ENCODE measurements at regions not wholly inside any gene's neighbourhood (a gene's known extent, or its start where the extent isn't known, plus 50 kb on each side); places are given as distances from the start of the nearest gene placed in this dataset.

DNA sequence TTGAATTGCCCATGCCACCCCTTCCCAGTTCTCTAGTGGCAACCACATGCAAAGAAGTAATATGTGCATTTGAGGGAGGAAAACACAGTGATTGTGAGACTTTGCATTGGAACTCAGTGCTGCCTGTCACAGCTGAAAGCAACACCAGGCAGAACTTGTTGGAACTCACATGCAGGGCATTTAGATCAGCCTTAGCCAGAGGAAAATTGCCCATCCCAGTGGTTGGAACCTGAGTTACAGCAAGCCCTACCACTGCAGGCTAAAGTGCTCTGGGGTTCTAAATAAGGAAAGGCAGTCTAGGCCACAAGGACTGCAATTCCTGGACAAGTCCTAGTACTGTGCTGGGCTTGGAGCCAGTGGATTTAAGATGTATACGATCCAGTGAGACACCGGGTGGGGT is 245.3 kb upstream of the UFL1 start:
- Mint-ChIP-seq H3K4me3 (no peak overlapping the region), H3K9me3 (peaks cover 4% of the 10 kb centered on the region), H3K36me3 (no peaks in the 10 kb centered on the region), H3K27me3 (no peaks in the 10 kb centered on the region), H3K4me1 (no peaks in the 10 kb centered on the region), H3K27ac (no peak overlapping the region)
- no peak for ATAC-seq

DNA sequence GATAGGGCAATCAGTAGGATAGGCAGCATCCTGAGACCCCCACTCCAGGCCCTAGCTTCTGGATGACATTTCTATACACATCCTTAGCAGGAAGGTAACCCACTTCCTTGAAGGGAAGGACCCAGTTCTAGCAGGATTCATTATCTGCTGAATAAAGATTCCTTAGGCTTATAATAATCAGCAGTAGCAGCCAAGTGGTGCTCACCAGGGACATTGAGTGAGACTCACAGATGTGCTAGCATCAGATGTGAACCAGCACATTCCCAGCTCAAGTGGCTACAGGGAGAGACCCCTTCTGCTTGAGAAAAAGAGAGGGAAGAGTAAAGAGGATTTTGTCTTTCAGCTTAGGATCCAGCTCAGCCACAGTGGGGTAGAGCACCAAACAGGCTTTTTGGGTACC is 244.8 kb upstream of the UFL1 start:
- Mint-ChIP-seq H3K27me3 (no peaks in the 10 kb centered on the region), H3K36me3 (no peaks in the 10 kb centered on the region), H3K4me1 (no peaks in the 10 kb centered on the region), H3K4me3 (no peak overlapping the region), H3K27ac (no peak overlapping the region), H3K9me3 (peaks cover 4% of the 10 kb centered on the region)
- no peak for ATAC-seq

GRCh38 chr6:96279084-96279483 is 242.5 kb upstream of the UFL1 start:
- Mint-ChIP-seq H3K27me3 (no peaks in the 10 kb centered on the region), H3K9me3 (no peaks in the 10 kb centered on the region), H3K4me3 (no peak overlapping the region), H3K36me3 (no peaks in the 10 kb centered on the region), H3K4me1 (no peaks in the 10 kb centered on the region), H3K27ac (no peak overlapping the region)
- no peak for ATAC-seq

DNA sequence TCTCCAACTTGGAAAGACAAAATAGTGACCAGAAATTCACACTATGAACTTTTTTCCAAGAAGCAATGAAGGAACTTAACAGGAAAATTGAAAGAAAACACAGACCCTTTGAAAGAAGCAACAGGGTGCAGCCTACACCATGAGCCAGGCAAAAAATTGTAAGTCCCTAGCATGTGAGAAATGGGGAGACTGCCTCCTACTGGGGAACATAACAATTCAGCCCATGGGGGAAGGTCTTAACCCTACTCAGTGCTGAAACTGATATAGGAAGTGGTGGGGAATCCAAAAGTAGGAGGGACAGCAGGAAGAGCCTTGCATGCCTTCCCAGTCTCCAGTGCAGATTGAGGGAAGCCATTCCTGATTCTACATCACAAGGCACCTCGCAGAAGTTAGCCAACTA is 235.1 kb upstream of the UFL1 start:
- no peak overlapping the region for H3K27ac Mint-ChIP-seq
- no peaks in the 10 kb centered on the region for H3K9me3 Mint-ChIP-seq
- H3K27me3 Mint-ChIP-seq: no peaks in the 10 kb centered on the region
- peak; percentile 12 for ATAC-seq
- no peaks in the 10 kb centered on the region for H3K4me1 Mint-ChIP-seq
- H3K4me3 Mint-ChIP-seq: no peak overlapping the region
- no peaks in the 10 kb centered on the region for H3K36me3 Mint-ChIP-seq

- H3K4me3 Mint-ChIP-seq: no peak overlapping the region
- no peak for ATAC-seq
- H3K9me3 Mint-ChIP-seq: no peaks in the 10 kb centered on the region
- H3K27ac Mint-ChIP-seq: no peak overlapping the region
- H3K4me1 Mint-ChIP-seq: no peaks in the 10 kb centered on the region
- no peaks in the 10 kb centered on the region for H3K27me3 Mint-ChIP-seq
- no peaks in the 10 kb centered on the region for H3K36me3 Mint-ChIP-seq
Observed at GRCh38 chr6:96299525-96299924, 222.1 kb upstream of the UFL1 start.

GRCh38 chr6:96301023-96301422 is 220.6 kb upstream of the UFL1 start:
- Mint-ChIP-seq H3K36me3 (no peaks in the 10 kb centered on the region), H3K4me1 (no peaks in the 10 kb centered on the region), H3K9me3 (no peaks in the 10 kb centered on the region), H3K27me3 (no peaks in the 10 kb centered on the region), H3K4me3 (no peak overlapping the region), H3K27ac (no peak overlapping the region)
- no peak for ATAC-seq

DNA sequence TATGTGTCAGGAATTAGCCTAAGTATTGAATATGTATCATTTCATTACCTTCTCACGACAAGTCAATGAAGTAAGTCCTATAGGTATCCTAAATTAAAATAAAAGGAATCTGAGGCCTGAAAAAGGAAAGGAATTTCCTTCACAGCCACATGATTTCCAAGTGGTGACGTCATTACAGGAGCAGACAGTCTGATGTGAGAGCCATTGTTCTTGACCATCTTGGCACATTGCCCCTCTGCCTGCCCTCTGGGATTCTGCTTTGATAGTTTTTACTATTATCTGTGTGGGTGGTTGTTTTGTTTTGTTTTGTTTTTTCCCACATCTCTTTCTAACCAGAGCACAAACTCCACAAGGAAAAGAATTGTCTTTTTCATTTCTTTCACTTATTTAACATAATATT is 219.8 kb upstream of the UFL1 start:
- Mint-ChIP-seq H3K27ac (no peak overlapping the region), H3K4me3 (no peak overlapping the region), H3K36me3 (no peaks in the 10 kb centered on the region), H3K4me1 (no peaks in the 10 kb centered on the region), H3K27me3 (no peaks in the 10 kb centered on the region), H3K9me3 (no peaks in the 10 kb centered on the region)
- no peak for ATAC-seq

DNA sequence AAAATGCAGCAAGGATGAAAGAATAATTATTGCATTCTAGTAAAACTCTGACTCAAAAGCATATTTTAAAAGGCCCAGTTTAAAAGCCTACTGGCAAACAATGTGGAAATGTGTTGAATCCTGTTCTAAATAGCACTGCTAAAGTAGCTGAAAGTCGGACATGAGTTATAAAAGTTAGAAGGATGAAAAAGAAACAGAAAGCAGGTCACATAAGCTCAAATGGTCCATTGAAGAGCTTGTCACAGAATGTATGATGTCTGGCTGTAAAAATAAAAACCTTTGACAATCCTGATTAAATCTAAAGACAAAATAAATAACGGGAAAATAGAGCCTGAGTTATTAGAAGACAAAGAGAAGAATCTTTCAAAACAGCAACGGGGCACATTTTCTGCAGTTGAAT is 218.6 kb upstream of the UFL1 start:
- no peaks in the 10 kb centered on the region for H3K4me1 Mint-ChIP-seq
- no peaks in the 10 kb centered on the region for H3K27me3 Mint-ChIP-seq
- H3K4me3 Mint-ChIP-seq: no peak overlapping the region
- no peaks in the 10 kb centered on the region for H3K9me3 Mint-ChIP-seq
- no peak overlapping the region for H3K27ac Mint-ChIP-seq
- no peaks in the 10 kb centered on the region for H3K36me3 Mint-ChIP-seq
- ATAC-seq: no peak

GRCh38 chr6:96304997-96305396 is 216.6 kb upstream of the UFL1 start:
- no peak for ATAC-seq
- no peaks in the 10 kb centered on the region for H3K4me1 Mint-ChIP-seq
- no peaks in the 10 kb centered on the region for H3K9me3 Mint-ChIP-seq
- no peaks in the 10 kb centered on the region for H3K36me3 Mint-ChIP-seq
- no peak overlapping the region for H3K4me3 Mint-ChIP-seq
- no peaks in the 10 kb centered on the region for H3K27me3 Mint-ChIP-seq
- no peak overlapping the region for H3K27ac Mint-ChIP-seq

- Mint-ChIP-seq H3K4me3 (no peak overlapping the region), H3K4me1 (no peaks in the 10 kb centered on the region), H3K9me3 (peaks cover 8% of the 10 kb centered on the region), H3K36me3 (no peaks in the 10 kb centered on the region), H3K27ac (no peak overlapping the region), H3K27me3 (no peaks in the 10 kb centered on the region)
- ATAC-seq: no peak
Observed at GRCh38 chr6:96330884-96331283, 190.7 kb upstream of the UFL1 start.

DNA sequence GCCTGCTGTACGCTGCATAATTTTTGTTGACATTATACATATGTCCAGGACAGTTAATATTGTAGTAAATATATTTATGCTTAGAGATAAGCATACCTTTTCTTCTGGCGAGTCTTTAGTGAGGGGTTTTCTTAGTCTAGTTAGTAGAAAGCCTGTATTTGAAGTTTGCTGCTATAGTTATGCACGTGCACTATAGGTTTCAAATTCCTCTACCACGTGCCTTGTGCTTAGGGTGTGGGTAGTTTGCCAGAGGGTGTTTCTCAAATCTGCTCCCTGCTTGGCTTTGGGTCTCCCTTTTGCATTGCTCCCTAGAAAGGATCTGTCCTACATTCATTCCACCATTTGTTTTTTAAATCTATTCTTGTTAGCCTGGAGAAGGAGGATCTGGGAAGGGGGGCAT is 181.4 kb upstream of the UFL1 start:
- H3K36me3 Mint-ChIP-seq: no peaks in the 10 kb centered on the region
- H3K9me3 Mint-ChIP-seq: peaks cover 13% of the 10 kb centered on the region
- no peak overlapping the region for H3K27ac Mint-ChIP-seq
- no peaks in the 10 kb centered on the region for H3K4me1 Mint-ChIP-seq
- no peak for ATAC-seq
- no peaks in the 10 kb centered on the region for H3K27me3 Mint-ChIP-seq
- H3K4me3 Mint-ChIP-seq: no peak overlapping the region

GRCh38 chr6:96345501-96345900 is 176.1 kb upstream of the UFL1 start:
- Mint-ChIP-seq H3K4me1 (no peaks in the 10 kb centered on the region), H3K27me3 (no peaks in the 10 kb centered on the region), H3K9me3 (peaks cover 6% of the 10 kb centered on the region), H3K36me3 (no peaks in the 10 kb centered on the region), H3K27ac (no peak overlapping the region), H3K4me3 (no peak overlapping the region)
- no peak for ATAC-seq

- no peaks in the 10 kb centered on the region for H3K36me3 Mint-ChIP-seq
- no peaks in the 10 kb centered on the region for H3K27me3 Mint-ChIP-seq
- ATAC-seq: no peak
- H3K4me3 Mint-ChIP-seq: no peak overlapping the region
- H3K4me1 Mint-ChIP-seq: no peaks in the 10 kb centered on the region
- H3K27ac Mint-ChIP-seq: no peak overlapping the region
- no peaks in the 10 kb centered on the region for H3K9me3 Mint-ChIP-seq
Observed at GRCh38 chr6:96381246-96381645, 140.4 kb upstream of the UFL1 start.

DNA sequence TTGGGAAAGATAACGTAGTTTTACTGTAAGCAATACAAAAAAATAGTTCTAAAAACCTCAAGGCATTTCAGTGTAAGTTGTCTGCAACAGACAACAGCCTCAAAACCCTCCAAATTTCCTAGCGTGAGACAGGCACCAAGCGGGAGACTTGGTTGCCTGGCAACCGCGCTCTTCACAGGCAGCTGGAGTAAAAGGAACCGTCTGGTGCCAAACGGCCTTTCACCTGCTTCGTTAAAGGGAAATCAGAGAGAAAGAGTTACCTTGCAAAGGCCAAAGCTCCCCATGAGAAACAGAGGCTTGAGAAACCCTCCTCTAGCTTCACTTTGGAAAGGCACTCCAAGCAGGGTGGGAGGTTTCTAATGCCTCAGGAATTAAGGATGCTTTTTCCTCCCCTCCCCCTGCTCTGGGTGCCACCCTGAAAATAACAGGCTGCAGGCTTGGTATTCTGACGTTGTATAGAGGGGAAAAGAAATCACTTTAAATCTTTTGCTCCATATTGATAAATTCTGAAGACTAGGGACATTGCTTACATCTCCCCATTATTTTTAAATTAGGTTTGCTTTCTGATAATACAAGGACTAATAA is 129.7 kb upstream of the UFL1 start:
- H3K27ac Mint-ChIP-seq: no peak overlapping the region
- no peaks in the 10 kb centered on the region for H3K9me3 Mint-ChIP-seq
- no peaks in the 10 kb centered on the region for H3K27me3 Mint-ChIP-seq
- peaks cover 6% of the 10 kb centered on the region for H3K4me1 Mint-ChIP-seq
- no peak overlapping the region for H3K4me3 Mint-ChIP-seq
- ATAC-seq: no peak
- no peaks in the 10 kb centered on the region for H3K36me3 Mint-ChIP-seq

DNA sequence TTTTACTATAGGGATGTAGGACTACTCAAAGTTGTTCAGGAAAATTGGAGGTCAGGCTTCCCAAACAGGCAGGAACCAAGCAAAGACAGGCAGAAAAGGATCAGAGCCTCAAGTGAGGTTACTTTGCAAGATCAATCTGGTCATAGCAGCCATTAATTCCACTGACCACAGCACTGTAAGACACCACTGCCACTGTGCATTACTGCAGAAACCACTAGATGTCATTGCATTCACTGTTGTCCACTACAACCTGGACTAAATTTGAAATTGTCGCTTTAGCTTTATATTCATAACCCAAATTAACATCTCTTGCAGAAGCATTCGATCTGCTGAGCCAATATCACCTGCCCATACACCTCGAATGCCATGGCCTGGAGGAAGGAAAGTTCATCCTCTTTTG is 126.9 kb upstream of the UFL1 start:
- H3K4me1 Mint-ChIP-seq: peaks cover 6% of the 10 kb centered on the region
- H3K36me3 Mint-ChIP-seq: no peaks in the 10 kb centered on the region
- no peak for ATAC-seq
- H3K4me3 Mint-ChIP-seq: no peak overlapping the region
- no peaks in the 10 kb centered on the region for H3K27me3 Mint-ChIP-seq
- peaks cover 3% of the 10 kb centered on the region for H3K9me3 Mint-ChIP-seq
- H3K27ac Mint-ChIP-seq: no peak overlapping the region

GRCh38 chr6:96410467-96410866 is 111.1 kb upstream of the UFL1 start:
- no peaks in the 10 kb centered on the region for H3K27me3 Mint-ChIP-seq
- H3K4me1 Mint-ChIP-seq: no peaks in the 10 kb centered on the region
- no peak overlapping the region for H3K4me3 Mint-ChIP-seq
- H3K36me3 Mint-ChIP-seq: no peaks in the 10 kb centered on the region
- H3K9me3 Mint-ChIP-seq: peaks cover 3% of the 10 kb centered on the region
- no peak overlapping the region for H3K27ac Mint-ChIP-seq
- ATAC-seq: no peak

DNA sequence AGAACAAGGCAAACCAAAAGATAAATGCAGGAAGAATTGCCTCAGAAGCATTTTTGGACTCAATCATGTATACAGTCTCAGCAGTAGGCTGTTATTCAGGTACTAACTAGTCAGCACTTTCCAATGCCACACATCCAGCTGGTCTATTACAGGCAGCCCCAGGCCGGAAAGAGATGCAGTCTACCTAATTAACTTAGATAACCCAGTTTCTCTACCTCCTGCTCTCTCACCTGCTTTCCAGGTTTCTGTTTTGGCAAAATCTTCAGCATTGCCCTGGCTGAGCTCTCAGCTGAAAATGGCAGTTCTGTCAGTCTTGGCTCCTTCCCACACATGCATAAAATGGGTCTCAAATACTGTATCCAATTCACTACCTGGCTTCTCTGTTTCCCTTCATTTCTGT is 101.3 kb upstream of the UFL1 start:
- Mint-ChIP-seq H3K4me3 (no peak overlapping the region), H3K27ac (no peak overlapping the region), H3K36me3 (no peaks in the 10 kb centered on the region), H3K9me3 (peaks cover 14% of the 10 kb centered on the region), H3K27me3 (no peaks in the 10 kb centered on the region), H3K4me1 (no peaks in the 10 kb centered on the region)
- no peak for ATAC-seq
